HG03354 (cell line): ENCODE measurements at regions not wholly inside any gene's neighbourhood (a gene's known extent, or its start where the extent isn't known, plus 50 kb on each side); places are given as distances from the start of the nearest gene placed in this dataset.

Experiments used
- ATAC-seq: cut with Tn5 transposase; IDR thresholded peaks from one replicate; pipeline ENCODE4 v1.9.1; 2021; ENCODE audit warnings: mild to moderate bottlenecking; ENCODE audit not compliant: unreplicated experiment, poor library complexity, severe bottlenecking

DNA sequence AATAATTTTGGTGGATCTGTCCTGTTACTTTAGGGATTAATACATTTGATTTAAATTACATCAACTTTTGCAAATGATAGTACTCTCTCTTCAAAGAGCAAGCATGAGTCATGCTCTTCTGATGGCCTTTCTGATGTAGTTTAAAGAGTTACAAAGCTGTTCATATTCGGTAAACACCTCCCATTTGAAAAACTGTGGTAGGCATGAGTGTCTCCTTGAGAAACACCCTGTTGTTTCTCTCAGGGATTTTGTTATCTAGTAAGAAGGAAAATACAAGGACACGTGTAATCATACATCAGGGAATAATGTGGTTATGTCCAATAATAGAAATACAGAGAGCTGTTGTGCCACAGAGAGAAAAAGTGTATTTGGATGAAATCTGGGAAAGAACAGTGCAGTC is 53.3 kb upstream of the E2F7 start:
- ATAC-seq = no peak

DNA sequence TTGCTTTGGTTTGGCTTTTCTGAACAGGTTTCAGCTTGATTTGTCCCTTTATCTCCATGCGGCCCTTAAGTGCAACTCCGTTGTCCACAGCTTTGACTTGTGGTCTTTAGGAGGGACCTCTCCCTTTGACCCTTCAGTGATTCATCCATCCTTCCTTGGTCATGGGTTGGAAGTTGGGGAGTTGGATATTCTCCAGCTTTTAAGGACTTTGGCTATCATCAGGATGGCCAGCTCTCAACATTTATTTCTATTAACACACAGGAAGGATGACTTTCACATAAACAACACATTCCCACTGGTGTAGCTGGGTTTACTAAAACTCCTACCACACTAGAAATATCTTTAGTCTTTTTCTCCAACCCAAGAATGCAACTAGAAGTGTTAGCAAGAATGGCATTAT is 50.9 kb upstream of the E2F7 start:
- no peak for ATAC-seq

DNA sequence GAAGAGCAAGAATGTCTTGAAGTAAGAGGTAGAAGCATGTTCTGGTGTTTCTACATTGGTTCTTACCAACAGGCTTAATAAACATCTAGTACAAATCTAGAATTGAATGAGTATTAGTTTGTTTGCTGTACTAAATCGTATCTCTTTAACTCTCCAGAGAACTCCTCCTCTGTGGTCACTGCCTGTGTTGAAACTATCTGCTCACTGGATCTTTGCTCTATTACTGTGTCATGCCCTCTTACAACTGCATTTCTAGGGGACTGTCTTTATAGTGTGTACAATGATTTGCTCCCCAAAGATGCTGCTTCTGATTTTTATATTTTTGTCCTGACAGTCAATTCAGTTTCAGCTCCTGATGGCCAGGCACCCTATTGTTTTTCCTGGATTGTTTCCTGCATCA is 50.1 kb upstream of the E2F7 start:
- ATAC-seq = no peak
